ENCODE measurements at regions not wholly inside any gene's neighbourhood (a gene's known extent, or its start where the extent isn't known, plus 50 kb on each side); places are given as distances from the start of the nearest gene placed in this dataset.

DNA sequence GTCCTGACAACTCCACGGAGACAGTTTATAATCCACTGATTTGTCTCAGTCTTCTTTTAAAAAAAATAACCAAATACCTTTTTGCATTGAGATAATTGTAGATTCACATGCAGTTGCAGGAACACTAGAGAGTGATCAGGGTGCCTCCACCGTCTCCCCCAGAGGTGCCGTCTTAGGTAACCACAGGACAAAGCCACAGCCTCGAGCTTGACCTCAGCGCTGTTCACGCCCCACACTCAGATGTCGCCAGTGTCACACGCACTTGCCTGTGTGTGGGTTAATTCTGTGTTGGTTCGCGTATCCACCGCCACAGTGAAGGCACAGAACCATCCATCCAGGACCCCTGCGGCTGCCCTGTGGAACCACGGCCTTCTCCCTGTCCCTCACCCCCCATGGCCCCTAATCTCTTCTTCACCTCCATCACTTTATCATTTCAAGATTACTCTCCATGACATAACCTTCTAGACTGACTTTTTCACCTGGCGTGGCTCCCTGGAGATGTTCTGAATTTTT, 295.0 kb upstream of the HDAC4 start:
- intact Hi-C loops (cut with micrococcal nuclease; ENCODE audit: unreplicated experiment) = no loop called here
- Histone ChIP-seq H3K79me2 (ENCODE audit: control insufficient read depth, insufficient read depth, low read length) (no peaks in the 10 kb centered on the region), H3K4me2 (ENCODE audit: control insufficient read depth, insufficient read depth) (no peak overlapping the region), H3K4me1 (ENCODE audit: control insufficient read depth, insufficient read depth, low read length) (no peaks in the 10 kb centered on the region), H3K4me3 (no peak overlapping the region), H3K9ac (ENCODE audit: control insufficient read depth, insufficient read depth, low read length) (no peak overlapping the region), H3K27me3 (replicated peaks in 1 of 2; ENCODE audit: control insufficient read depth in 2 of 2, insufficient read depth in 2 of 2, low read length in 1 of 2) (no peaks in the 10 kb centered on the region), H3K27ac (ENCODE audit: control insufficient read depth, insufficient read depth) (no peak overlapping the region), H3K36me3 (ENCODE audit: control insufficient read depth in 2 of 2, insufficient read depth in 2 of 2, low read length in 1 of 2) (no peaks in the 10 kb centered on the region), H3K9me3 (replicated peaks; ENCODE audit: control insufficient read depth, insufficient read depth, low read length) (no peaks in the 10 kb centered on the region), H4K20me1 (ENCODE audit: control insufficient read depth, insufficient read depth) (no peaks in the 10 kb centered on the region), H2AFZ (ENCODE audit: control insufficient read depth, low read depth, low read length) (no peak overlapping the region)
- ATAC-seq (no peak), FAIRE-seq (no peak), DNase-seq (ENCODE audit: low read depth, low spot score) (no peak)
- WGBS (ENCODE audit: insufficient coverage, insufficient replicate concordance, low lambda C conversion rate, missing lambda C conversion rate) = 35% methylated on average over 14 of the region's 14 CpGs
- ChIA-PET SMC1A (ENCODE audit: uncharacterized antibody, unreplicated experiment) (no interaction called here), POLR2A (no interaction called here), RAD21 (ENCODE audit: unreplicated experiment) (no interaction called here), CTCF (no interaction called here)
- TF ChIP-seq FOS (IDR thresholded peaks at IDR 0.05; ENCODE audit: borderline replicate concordance, extremely low read depth, insufficient read length) (no peak), POLR2A (IDR thresholded peaks at IDR 0.05; ENCODE audit: low read depth, low read length) (no peak), BHLHE40 (IDR thresholded peaks at IDR 0.05; ENCODE audit: borderline replicate concordance in 1 of 2, low read depth in 2 of 2, low read length in 1 of 2) (no peak), KDM1A (IDR thresholded peaks at IDR 0.05; ENCODE audit: borderline replicate concordance) (no peak), MYB (IDR thresholded peaks at IDR 0.05; ENCODE audit: borderline replicate concordance, low read depth, low read length) (no peak), USF2 (IDR thresholded peaks at IDR 0.05; ENCODE audit: borderline replicate concordance, low read depth, low read length) (no peak), BCL11A (IDR thresholded peaks at IDR 0.05; ENCODE audit: low read depth, low read length) (no peak)
- TF ChIP-seq, protein P1, sequence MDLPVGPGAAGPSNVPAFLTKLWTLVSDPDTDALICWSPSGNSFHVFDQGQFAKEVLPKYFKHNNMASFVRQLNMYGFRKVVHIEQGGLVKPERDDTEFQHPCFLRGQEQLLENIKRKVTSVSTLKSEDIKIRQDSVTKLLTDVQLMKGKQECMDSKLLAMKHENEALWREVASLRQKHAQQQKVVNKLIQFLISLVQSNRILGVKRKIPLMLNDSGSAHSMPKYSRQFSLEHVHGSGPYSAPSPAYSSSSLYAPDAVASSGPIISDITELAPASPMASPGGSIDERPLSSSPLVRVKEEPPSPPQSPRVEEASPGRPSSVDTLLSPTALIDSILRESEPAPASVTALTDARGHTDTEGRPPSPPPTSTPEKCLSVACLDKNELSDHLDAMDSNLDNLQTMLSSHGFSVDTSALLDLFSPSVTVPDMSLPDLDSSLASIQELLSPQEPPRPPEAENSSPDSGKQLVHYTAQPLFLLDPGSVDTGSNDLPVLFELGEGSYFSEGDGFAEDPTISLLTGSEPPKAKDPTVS (IDR thresholded peaks at IDR 0.05; ENCODE audit: low read depth, low read length) = no peak
- no TSS peak for BruUV-seq (replicated peaks)
- in situ Hi-C loops (cut with MboI) = no loop called here

All from GM12878 (cell line).